GM13976 (cell line): ENCODE measurements at regions not wholly inside any gene's neighbourhood (a gene's known extent, or its start where the extent isn't known, plus 50 kb on each side); places are given as distances from the start of the nearest gene placed in this dataset.

Experiments
- DNase-seq: peaks from one replicate; pipeline ENCODE4 v3.0.0; 2012; ENCODE audit warnings: low spot score
- CTCF ChIP-seq: IDR thresholded peaks from 2 replicates; pipeline ENCODE4 v1.5.1; 2012; ENCODE audit warnings: borderline replicate concordance, mild to moderate bottlenecking; ENCODE audit not compliant: insufficient read depth; ENCODE audit errors: extremely low read depth, missing control alignments, control extremely low read depth
- in situ Hi-C: fragments of 300-500 bp; cut with MboI; formaldehyde crosslinking; loops from one replicate; pipeline ENCODE4 v1.12.0; 2022; ENCODE audit warnings: low sequenced_read_pairs, mixed read lengths, inconsistent platforms; ENCODE audit not compliant: unreplicated experiment

GRCh38 chr10:83723080-83723479 is 416.2 kb upstream of the GHITM start:
- no peak for TF ChIP-seq CTCF
- DNase-seq = no peak
- in situ Hi-C loops = no loop called here

DNA sequence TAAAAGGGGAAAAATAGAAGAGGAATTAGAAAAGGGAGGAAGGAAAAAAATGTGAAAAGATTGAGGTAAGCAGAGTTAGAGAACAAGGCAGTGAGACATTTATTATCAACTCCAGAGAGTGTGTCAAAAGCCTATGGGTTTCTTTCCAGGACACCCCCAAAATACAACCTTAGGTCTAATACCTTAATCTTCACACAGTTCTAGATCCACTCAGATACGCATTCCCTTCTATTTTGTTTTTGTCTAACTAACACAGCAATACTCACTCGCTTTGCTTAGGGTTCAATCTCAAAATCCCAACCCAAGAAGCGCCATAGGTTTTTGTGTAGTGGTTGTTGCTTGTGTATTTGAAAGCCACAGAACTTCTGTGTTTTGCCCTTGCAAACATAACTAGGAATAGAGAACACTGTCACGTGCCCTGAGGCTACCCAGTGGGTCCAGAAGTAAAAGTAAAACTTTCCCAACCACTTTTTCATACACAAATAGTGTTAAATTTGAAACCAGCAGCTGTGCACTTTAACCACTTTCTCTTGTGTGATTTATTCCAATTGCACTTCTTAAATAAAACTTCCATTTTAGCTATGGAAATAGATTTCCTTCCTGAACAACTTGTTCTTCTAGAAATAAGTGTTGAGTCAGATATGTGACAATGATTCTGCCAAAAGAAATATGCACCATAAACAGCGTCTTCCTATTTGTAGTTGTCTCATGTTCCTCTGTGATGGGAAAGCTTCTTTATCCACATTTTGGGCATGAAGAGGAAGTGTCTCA is 414.7 kb upstream of the GHITM start:
- in situ Hi-C loops = no loop called here
- no peak for TF ChIP-seq CTCF
- no peak for DNase-seq

DNA sequence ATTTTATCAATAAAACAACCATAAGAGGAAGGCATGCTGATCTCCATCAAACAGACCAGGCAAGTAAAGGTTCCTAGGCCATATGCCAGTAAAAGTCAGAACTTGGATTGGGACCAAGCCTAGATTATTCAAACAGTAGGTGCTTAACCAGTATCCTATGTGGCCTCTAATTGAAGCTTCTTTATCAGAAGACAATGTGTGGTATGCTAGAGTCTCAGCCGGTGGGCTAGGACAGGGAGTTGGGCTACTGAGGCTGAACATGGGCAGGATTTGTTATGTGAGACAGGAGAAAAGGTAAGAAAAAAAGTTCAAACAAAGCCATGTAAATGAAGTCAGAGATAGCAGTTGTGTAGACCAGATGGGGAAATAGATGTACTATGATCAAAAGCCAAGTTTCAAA is 413.7 kb upstream of the GHITM start:
- TF ChIP-seq CTCF = no peak
- in situ Hi-C loops = no loop called here
- DNase-seq = no peak

- in situ Hi-C loops = no loop called here
- TF ChIP-seq CTCF = no peak
- no peak for DNase-seq
These were observed 405.0 kb upstream of the GHITM start for GRCh38 chr10:83734278-83734677.

GRCh38 chr10:83736008-83736407 is 403.3 kb upstream of the GHITM start:
- DNase-seq = no peak
- TF ChIP-seq CTCF = no peak
- in situ Hi-C loops = no loop called here

GRCh38 chr10:83750604-83751003 is 388.7 kb upstream of the GHITM start:
- DNase-seq = no peak
- in situ Hi-C loops = no loop called here
- no peak for TF ChIP-seq CTCF
